ENCODE measurements at regions not wholly inside any gene's neighbourhood (a gene's known extent, or its start where the extent isn't known, plus 50 kb on each side); places are given as distances from the start of the nearest gene placed in this dataset.

DNA sequence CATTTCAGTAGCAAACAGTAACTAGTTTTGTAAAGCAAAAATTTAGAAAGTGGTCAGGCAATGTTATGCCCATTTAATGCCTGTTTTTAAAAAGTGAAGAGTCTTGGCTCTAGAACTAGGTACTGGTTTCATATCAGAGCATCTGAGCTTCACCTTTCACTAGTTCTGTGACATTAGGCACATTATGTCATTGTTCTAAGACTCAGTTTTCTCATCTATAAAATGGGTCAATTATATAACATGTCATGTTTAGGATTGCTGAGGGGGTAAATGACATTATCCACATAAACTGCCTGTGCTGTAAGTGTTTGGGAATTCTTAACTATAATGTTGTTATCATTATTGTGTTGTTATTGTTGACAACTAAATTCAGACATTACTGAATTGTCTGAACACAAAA, 235.6 kb upstream of the ZC3H12C start:
- TF ChIP-seq, protein P1, sequence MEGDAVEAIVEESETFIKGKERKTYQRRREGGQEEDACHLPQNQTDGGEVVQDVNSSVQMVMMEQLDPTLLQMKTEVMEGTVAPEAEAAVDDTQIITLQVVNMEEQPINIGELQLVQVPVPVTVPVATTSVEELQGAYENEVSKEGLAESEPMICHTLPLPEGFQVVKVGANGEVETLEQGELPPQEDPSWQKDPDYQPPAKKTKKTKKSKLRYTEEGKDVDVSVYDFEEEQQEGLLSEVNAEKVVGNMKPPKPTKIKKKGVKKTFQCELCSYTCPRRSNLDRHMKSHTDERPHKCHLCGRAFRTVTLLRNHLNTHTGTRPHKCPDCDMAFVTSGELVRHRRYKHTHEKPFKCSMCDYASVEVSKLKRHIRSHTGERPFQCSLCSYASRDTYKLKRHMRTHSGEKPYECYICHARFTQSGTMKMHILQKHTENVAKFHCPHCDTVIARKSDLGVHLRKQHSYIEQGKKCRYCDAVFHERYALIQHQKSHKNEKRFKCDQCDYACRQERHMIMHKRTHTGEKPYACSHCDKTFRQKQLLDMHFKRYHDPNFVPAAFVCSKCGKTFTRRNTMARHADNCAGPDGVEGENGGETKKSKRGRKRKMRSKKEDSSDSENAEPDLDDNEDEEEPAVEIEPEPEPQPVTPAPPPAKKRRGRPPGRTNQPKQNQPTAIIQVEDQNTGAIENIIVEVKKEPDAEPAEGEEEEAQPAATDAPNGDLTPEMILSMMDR (conservative IDR thresholded peaks at IDR 0.05) = no peak
- TF ChIP-seq EZH2 (IDR thresholded peaks at IDR 0.05; ENCODE audit: low read depth) = no peak

Data from PC-9 (cell line).